Activated CD4-positive, CD25-positive, alpha-beta regulatory T cell treated with anti-CD3 and anti-CD28 coated beads, Interleukin-2, amount 50 U/mL, for 24 hours (primary cell): ENCODE measurements at regions not wholly inside any gene's neighbourhood (a gene's known extent, or its start where the extent isn't known, plus 50 kb on each side); places are given as distances from the start of the nearest gene placed in this dataset.

ENCODE experiments used
- ATAC-seq, 2 donors: fragments of 150-1000 bp; cut with Tn5 transposase; one replicate each; pipeline ENCODE4 v1.10.0; 2021; ENCODE audit warnings: mild to moderate bottlenecking in 1 of 2, moderate library complexity in 1 of 2

DNA sequence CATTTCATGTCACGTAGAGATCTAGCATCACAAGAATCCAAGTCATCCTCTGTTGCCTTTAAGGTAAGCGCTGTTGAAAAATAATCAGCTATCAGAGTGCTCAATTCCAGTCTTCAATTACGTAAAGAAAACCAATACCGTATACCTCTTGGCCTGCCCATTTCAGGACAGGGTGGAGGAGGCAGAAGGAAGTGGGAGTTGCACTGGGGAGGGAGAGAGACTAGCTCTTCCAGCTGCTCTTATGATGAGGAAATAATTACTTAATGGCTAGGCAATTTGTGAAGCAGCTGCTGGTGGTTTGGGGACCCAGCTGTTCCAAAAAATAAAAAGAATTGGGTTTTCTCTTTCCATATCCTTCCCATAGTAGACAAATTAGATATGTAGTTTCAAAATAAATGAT, 365.8 kb upstream of the MCTP2 start:
- no peak for ATAC-seq

- no peak for ATAC-seq
These were observed 368.6 kb upstream of the MCTP2 start for GRCh38 chr15:93862791-93863190.

DNA sequence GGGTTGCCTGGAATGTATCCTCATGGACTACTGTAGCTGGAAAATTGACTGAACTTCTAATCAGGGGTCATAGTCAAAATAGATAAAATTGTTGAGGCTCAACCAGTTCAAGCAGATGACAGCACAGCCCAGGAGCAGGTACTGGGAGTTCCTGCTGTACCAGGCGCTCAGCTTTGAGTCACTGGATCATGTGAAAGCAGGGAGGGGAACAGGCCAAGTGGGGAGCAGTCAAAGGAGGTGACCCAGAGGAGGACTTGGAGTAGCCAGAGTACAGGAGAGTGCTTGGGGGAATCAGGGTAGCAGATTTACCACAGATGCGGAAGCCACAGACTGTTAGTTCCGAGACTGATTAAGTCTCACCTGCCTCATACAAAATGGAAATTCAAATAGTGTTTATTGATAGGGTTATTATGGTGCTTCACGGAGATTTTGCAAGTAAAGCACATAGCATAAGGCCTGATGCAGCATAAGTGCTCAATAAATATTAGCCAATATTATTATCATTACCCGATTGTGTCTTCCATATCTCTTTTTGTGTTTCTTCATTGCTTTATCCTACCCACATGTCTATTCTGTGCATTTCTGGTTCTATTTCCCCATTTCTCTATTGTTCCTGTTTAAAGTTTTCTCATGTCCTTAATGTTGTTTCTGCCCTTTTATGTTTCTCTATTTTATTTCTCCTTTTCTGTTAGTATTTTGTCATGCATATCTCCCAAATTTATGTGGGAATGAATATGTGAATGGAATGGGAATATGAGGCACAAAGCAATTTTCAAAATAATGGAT, 369.2 kb upstream of the MCTP2 start:
- ATAC-seq = no peak

- ATAC-seq = no peak
These were observed 369.9 kb upstream of the MCTP2 start for GRCh38 chr15:93861413-93861812.

GRCh38 chr15:93860701-93861100, 370.7 kb upstream of the MCTP2 start:
- no peak for ATAC-seq

DNA sequence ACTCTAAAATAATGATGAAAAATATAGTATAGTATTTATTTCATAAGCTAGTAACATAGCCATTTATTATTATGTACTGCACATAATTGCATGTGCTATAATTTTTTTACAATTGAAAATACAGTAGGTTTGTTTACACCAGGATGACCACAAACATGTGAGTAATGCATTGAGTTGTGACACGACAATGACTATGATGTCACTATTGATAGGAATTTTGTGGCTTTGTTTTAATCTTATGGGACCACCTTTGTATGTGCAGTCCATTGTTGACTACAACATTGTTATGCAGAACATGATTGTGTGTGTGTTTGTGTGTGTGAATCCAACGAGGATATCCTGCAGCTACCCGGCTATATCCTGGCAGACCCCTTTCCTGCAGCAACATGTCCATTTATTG, 372.2 kb upstream of the MCTP2 start:
- ATAC-seq = no peak

DNA sequence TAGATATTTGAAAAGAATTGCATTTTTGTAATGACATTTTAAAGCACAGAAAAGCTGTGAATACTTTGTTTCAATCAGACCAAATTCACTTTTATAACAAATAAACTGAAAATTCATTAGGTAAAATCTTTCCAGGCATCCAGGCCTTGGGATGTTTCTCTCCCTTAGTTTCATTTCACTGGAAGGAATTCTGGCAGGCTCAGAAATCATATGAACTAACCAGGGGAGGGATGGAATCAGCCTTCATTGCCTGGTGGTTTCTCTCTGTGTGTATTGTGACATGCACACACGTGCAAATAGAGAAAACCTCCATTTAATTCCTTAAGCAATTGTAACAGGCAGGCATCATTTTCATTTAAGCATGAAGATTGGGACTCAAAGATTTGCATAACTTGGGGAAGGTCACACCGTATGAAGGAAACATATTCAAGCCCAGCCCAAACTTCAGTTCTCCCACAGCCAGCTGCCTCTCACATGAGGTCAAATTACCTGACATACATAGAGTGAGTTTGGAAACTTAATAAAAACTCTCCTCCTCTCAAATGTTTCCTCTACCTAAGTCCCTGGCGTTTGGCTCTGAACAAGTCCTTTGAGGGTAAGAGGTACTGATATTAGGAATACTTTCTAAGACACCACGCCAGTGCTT, 376.1 kb upstream of the MCTP2 start:
- ATAC-seq = no peak

DNA sequence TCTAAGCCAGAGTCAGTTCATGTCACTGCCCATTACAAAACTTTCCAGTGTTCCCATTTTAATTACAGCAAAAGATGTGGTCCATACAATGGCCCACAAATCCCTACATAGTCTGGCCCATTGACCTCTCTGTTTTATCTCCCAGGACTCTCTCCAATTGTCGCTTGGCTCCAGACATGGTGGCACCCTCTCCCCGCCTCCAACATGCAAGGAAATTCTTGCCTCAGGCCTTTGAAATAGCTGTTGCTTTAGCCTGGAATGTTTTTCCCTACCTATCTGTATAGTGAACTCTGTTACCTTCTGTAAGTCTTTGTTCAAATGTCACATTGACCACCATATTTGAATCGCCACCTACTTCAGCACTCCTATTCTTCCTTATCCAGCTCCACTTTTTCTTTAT, 377.3 kb upstream of the MCTP2 start:
- ATAC-seq = no peak

DNA sequence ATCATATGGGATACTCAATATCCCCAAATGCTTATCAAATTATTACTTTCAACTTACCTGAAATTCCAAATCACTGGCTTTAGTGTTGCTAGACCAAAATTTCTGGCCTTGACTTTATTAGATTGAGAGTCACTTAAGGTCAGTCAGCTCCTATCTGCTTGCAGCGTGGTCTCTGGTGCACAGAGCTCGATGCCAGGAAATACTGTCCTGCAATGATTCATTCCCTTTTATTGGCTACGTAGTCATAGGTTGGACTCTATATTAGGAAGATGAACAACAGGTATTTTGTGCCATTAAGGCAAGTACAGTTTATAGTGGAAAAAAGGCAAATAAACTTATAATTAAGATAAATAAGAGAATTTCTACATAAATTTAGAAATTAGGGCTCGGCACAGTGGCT, 378.6 kb upstream of the MCTP2 start:
- no peak for ATAC-seq

- no peak for ATAC-seq
These were observed 382.9 kb upstream of the MCTP2 start for GRCh38 chr15:93848490-93848889.

GRCh38 chr15:93848076-93848475, 383.3 kb upstream of the MCTP2 start:
- no peak for ATAC-seq

- no peak for ATAC-seq
These were observed 385.2 kb upstream of the MCTP2 start for GRCh38 chr15:93846148-93846547.

GRCh38 chr15:93837450-93837849, 393.9 kb upstream of the MCTP2 start:
- no peak for ATAC-seq

- no peak for ATAC-seq
These were observed 396.0 kb upstream of the MCTP2 start for GRCh38 chr15:93835344-93835743.

GRCh38 chr15:93831641-93832040, 399.7 kb upstream of the MCTP2 start:
- no peak for ATAC-seq

GRCh38 chr15:93830221-93831080, 400.9 kb upstream of the MCTP2 start:
- no peak for ATAC-seq

DNA sequence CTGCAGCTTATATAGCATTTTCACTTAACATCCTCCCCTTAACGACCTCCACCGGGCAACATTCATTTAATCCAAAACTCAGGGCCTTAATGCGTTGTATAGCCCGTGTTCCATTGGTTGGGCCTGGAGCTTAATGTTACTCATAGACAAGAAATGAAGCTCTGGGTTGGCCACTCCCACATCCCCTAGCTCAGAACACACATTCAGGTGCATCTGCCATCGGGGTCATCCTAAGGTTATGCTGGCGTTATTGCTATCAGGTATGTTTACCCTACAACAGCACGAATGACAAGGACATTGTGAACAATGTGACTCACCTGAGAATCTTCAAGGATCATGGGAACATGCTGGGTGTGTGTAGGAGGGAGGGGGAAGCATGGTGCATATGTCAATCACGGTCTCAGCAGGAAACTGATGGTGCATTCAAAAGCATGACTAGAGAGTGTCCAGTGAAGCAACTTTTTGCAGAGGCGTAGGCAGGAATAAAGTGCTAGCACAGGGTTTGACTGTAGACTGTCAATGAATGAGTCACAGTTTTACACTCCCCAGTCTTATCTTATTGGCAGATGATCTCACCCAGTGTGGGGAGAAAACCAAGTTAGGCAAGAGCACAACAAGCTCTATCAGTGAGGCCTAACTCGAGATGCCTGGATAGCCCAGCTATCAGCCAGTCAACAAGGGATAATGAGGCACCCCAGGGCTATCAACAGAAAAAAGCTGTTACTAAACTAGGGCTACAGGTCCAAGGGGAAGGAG, 402.1 kb upstream of the MCTP2 start:
- ATAC-seq = no peak

DNA sequence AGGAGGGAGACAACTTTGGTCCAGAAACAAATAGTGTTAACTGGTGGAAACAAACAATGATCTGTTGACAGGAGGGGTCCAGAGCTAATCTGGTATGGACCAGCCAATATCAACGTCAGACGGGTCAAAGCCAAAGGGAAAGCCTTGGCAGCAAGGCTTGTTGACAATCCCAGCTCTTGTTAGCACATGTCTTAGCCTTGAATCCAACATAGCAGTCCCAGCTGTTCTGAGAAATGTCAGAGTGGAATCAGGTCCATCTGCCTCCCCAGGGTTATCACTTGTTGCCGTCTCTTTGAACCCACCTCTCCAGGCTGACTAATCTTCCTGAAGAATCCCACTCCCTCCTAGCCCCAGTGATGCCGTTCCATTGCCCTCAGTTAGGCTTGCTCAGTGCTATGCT, 404.6 kb upstream of the MCTP2 start:
- no peak for ATAC-seq

DNA sequence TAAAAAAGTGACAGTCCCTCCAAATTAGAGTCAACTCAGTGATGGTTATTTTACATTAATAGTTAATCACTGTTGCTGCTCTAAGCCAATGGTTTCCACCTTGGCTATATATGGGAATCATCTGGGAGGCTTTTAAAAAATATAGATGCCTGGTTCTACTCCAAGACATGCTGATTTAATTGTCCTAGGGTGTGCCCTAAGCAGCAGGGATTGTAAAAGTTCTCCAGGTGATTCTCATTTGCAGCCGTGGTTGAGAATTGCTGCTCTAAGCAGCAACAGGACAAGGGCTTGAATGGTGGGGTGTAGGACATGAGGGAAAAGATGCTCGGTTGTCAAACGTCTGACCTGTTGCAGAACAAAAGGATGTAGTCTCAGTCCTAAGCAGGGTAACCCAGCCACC, 405.1 kb upstream of the MCTP2 start:
- ATAC-seq = no peak

DNA sequence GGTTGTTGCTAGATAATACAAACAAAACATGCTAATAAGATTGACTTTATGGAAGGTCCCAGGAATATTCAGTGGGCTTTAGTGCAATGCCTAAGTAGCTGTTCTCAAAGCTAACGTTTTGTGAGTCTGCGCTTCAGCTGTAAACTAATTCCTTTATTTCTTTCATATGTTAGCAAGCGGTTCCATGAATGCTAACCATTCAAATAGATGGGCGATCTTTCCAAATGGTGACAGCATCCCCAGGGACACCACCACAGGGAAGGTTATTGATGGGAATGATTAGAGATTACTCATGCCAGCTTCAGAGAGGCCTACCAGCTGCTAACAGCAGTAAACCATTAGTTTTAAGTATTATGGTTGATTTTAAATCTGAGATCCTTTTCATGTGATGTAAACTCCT, 405.7 kb upstream of the MCTP2 start:
- no peak for ATAC-seq

- no peak for ATAC-seq
These were observed 407.1 kb upstream of the MCTP2 start for GRCh38 chr15:93823971-93824913.

GRCh38 chr15:93820566-93820965, 410.8 kb upstream of the MCTP2 start:
- no peak for ATAC-seq
